HG03460 (cell line): ENCODE measurements at regions not wholly inside any gene's neighbourhood (a gene's known extent, or its start where the extent isn't known, plus 50 kb on each side); places are given as distances from the start of the nearest gene placed in this dataset.

ENCODE experiments used
- ATAC-seq: cut with Tn5 transposase; IDR thresholded peaks from one replicate; pipeline ENCODE4 v1.9.1; 2021; ENCODE audit not compliant: unreplicated experiment

- peak; percentile 98 for ATAC-seq
Measured at GRCh38 chr3:18295171-18295920, 129.8 kb downstream of the SATB1 start.

- ATAC-seq, result no peak
Measured at GRCh38 chr3:18290157-18290556, 135.0 kb downstream of the SATB1 start.

GRCh38 chr3:18288243-18288642, 136.9 kb downstream of the SATB1 start:
- ATAC-seq, result no peak

- ATAC-seq, result no peak
Measured at GRCh38 chr3:18284716-18285115, 140.4 kb downstream of the SATB1 start.

- no peak for ATAC-seq
Measured at GRCh38 chr3:18283680-18284079, 141.5 kb downstream of the SATB1 start.

- no peak for ATAC-seq
Measured at GRCh38 chr3:18282507-18282906, 142.6 kb downstream of the SATB1 start.

GRCh38 chr3:18279226-18279737, 145.9 kb downstream of the SATB1 start:
- no peak for ATAC-seq

GRCh38 chr3:18264853-18265252, 160.3 kb downstream of the SATB1 start:
- ATAC-seq, result no peak

GRCh38 chr3:18264361-18264760, 160.8 kb downstream of the SATB1 start:
- ATAC-seq, result no peak

GRCh38 chr3:18258492-18258891, 166.6 kb downstream of the SATB1 start:
- no peak for ATAC-seq

GRCh38 chr3:18252578-18252977, 172.6 kb downstream of the SATB1 start:
- ATAC-seq, result no peak

- ATAC-seq, result no peak
Measured at GRCh38 chr3:18250991-18251390, 174.1 kb downstream of the SATB1 start.

GRCh38 chr3:18249126-18249525, 176.0 kb downstream of the SATB1 start:
- ATAC-seq, result no peak

- no peak for ATAC-seq
Measured at GRCh38 chr3:18247776-18248310, 177.3 kb downstream of the SATB1 start.

GRCh38 chr3:18247139-18247695, 177.9 kb downstream of the SATB1 start:
- no peak for ATAC-seq

GRCh38 chr3:18246336-18247060, 178.6 kb downstream of the SATB1 start:
- no peak for ATAC-seq

GRCh38 chr3:18245721-18246120, 179.4 kb downstream of the SATB1 start:
- peak; percentile 59 for ATAC-seq

GRCh38 chr3:18241837-18242236, 183.3 kb downstream of the SATB1 start:
- ATAC-seq, result no peak

GRCh38 chr3:18239674-18240073, 185.5 kb downstream of the SATB1 start:
- no peak for ATAC-seq

GRCh38 chr3:18238746-18239331, 186.3 kb downstream of the SATB1 start:
- no peak for ATAC-seq

- ATAC-seq, result no peak
Measured at GRCh38 chr3:18238332-18238731, 186.8 kb downstream of the SATB1 start.
